ENCODE measurements at regions not wholly inside any gene's neighbourhood (a gene's known extent, or its start where the extent isn't known, plus 50 kb on each side); places are given as distances from the start of the nearest gene placed in this dataset.

DNA sequence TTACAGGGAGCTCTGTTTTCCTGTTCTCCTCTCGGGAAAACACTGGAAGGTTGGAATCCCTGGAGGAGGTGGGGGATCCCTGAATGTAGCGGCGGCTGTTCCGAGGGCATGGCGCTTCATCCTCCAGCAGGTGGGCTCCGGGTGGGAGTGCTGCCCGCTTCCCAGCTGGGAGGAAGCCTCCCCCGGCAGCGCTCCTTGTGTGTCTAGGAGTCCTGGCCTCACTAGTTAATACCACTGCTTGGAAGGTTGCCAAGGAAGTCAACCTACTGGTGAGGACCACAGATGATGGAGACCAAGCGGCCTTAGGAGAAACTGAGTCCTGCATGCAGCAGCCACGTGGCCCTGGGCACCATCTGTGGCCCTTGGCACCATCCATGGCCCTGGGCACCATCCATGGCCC is 151.9 kb upstream of the PFKP start:
- TF ChIP-seq, protein P1, sequence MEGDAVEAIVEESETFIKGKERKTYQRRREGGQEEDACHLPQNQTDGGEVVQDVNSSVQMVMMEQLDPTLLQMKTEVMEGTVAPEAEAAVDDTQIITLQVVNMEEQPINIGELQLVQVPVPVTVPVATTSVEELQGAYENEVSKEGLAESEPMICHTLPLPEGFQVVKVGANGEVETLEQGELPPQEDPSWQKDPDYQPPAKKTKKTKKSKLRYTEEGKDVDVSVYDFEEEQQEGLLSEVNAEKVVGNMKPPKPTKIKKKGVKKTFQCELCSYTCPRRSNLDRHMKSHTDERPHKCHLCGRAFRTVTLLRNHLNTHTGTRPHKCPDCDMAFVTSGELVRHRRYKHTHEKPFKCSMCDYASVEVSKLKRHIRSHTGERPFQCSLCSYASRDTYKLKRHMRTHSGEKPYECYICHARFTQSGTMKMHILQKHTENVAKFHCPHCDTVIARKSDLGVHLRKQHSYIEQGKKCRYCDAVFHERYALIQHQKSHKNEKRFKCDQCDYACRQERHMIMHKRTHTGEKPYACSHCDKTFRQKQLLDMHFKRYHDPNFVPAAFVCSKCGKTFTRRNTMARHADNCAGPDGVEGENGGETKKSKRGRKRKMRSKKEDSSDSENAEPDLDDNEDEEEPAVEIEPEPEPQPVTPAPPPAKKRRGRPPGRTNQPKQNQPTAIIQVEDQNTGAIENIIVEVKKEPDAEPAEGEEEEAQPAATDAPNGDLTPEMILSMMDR (IDR thresholded peaks at IDR 0.05; ENCODE audit: insufficient read depth, low read length, poor library complexity, severe bottlenecking), result no peak
- no peak for TF ChIP-seq EZH2phosphoT487 (conservative IDR thresholded peaks at IDR 0.05; ENCODE audit: low read length)

Data from SU-DHL-6 (cell line).